ENCODE measurements at regions not wholly inside any gene's neighbourhood (a gene's known extent, or its start where the extent isn't known, plus 50 kb on each side); places are given as distances from the start of the nearest gene placed in this dataset.
A peak's percentile ranks its signal among the peaks of the same experiment; 100 is the strongest.

DNA sequence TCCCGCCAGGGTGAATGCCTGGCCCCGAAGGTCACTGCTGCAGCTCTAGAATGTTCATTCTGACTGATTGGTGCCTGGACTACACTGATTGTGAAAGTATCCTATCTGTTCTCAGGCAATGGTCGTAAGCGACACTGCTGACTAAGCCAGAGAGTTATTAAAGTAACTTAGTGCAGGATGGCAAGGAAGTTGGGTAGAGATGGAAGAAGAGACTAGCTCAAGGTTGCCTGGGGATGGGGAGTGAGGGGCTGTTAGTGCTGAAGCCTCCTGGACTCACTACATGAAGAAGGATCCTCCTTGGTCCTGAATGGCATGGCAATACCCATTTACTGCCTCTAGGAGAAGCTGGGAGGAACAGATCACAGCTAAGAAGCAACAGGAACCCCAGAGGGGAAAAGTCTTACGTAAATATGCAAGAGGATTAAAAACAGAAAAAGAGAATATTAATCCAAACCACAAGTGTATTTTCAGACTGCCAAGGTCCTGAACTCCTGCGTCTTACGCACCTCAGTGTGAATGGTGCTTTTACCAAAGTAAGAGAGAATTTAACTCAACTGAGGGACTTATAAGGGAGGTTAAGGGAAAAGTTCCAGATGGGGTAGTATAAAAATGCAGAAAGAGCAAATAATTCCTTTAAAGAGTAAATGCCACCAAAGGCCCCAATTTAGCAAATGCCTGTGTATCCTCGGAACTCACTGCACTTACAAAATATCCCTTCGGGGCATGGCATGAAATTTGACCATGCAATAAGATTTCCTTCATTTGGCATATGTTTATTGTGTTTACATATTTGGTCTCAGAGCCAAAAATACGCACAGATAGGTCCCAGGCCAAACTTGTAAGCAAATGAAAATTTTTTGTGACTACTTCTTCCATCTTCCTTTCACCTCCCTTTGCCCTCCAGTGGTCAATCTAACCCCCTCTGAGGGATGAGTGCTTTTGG lies 64.0 kb upstream of the DGKG start:
- RAD21 ChIA-PET (ENCODE audit: unreplicated experiment), result interaction anchor here (1.1 to 1.7 kb wide), 3 partner anchors 12 to 113 kb away, joined by 4 read pairs; no protein-coding TSS in a partner anchor
- SMC1A ChIA-PET (ENCODE audit: uncharacterized antibody, unreplicated experiment), result interaction anchor here (1.2 to 1.7 kb wide), 3 partner anchors 60 to 113 kb away, joined by 3 to 9 read pairs (median 5); no protein-coding TSS in a partner anchor
- no peaks in the 10 kb centered on the region for H3K36me3 ChIP-seq (ENCODE audit: control insufficient read depth in 2 of 2, insufficient read depth in 2 of 2, low read length in 1 of 2)
- peak overlapping the region; percentile 57 for H3K4me2 ChIP-seq (ENCODE audit: control insufficient read depth, insufficient read depth)
- no peaks in the 10 kb centered on the region for H3K9me3 ChIP-seq (replicated peaks; ENCODE audit: control insufficient read depth, insufficient read depth, low read length)
- H3K4me3 ChIP-seq, result peak overlapping the region; percentile 30; the same call in 1 of the 2 replicates
- no TSS peak for BruUV-seq (replicated peaks)
- H3K27ac ChIP-seq (ENCODE audit: control insufficient read depth, insufficient read depth), result no peak overlapping the region
- ATAC-seq (peak; percentile 75), FAIRE-seq (no peak), DNase-seq (ENCODE audit: low read depth, low spot score) (no peak)
- CTCF ChIA-PET, result interaction anchor here (1.0 to 1.3 kb wide), 3 partner anchors 12 to 166 kb away, joined by 3 to 4 read pairs (median 3); no protein-coding TSS in a partner anchor
- TF ChIP-seq, protein P1, sequence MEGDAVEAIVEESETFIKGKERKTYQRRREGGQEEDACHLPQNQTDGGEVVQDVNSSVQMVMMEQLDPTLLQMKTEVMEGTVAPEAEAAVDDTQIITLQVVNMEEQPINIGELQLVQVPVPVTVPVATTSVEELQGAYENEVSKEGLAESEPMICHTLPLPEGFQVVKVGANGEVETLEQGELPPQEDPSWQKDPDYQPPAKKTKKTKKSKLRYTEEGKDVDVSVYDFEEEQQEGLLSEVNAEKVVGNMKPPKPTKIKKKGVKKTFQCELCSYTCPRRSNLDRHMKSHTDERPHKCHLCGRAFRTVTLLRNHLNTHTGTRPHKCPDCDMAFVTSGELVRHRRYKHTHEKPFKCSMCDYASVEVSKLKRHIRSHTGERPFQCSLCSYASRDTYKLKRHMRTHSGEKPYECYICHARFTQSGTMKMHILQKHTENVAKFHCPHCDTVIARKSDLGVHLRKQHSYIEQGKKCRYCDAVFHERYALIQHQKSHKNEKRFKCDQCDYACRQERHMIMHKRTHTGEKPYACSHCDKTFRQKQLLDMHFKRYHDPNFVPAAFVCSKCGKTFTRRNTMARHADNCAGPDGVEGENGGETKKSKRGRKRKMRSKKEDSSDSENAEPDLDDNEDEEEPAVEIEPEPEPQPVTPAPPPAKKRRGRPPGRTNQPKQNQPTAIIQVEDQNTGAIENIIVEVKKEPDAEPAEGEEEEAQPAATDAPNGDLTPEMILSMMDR (IDR thresholded peaks at IDR 0.05 in 2 of 3, conservative IDR thresholded peaks at IDR 0.05 in 1 of 3; ENCODE audit: control insufficient read depth in 2 of 3, extremely low read depth in 1 of 3, insufficient read depth in 1 of 3, low read depth in 3 of 3, low read length in 3 of 3), result peak in 1 of 3 experiments; percentile 14; a peak in 1 of 6 replicates
- TF ChIP-seq SUPT20H (IDR thresholded peaks at IDR 0.05; ENCODE audit: borderline replicate concordance, control insufficient read depth, low read depth, low read length) (no peak), RUNX3 (IDR thresholded peaks at IDR 0.05; ENCODE audit: low read length) (peak; percentile 16; the same call in 1 of the 2 replicates), HDGF (IDR thresholded peaks at IDR 0.05) (no peak), POU2F2 (IDR thresholded peaks at IDR 0.05; ENCODE audit: borderline replicate concordance, low read depth, low read length) (no peak), JUNB (IDR thresholded peaks at IDR 0.05) (0 out of 2 replicates have a peak, but pooled peaks have one; percentile 17)
- TF ChIP-seq, protein P2, sequence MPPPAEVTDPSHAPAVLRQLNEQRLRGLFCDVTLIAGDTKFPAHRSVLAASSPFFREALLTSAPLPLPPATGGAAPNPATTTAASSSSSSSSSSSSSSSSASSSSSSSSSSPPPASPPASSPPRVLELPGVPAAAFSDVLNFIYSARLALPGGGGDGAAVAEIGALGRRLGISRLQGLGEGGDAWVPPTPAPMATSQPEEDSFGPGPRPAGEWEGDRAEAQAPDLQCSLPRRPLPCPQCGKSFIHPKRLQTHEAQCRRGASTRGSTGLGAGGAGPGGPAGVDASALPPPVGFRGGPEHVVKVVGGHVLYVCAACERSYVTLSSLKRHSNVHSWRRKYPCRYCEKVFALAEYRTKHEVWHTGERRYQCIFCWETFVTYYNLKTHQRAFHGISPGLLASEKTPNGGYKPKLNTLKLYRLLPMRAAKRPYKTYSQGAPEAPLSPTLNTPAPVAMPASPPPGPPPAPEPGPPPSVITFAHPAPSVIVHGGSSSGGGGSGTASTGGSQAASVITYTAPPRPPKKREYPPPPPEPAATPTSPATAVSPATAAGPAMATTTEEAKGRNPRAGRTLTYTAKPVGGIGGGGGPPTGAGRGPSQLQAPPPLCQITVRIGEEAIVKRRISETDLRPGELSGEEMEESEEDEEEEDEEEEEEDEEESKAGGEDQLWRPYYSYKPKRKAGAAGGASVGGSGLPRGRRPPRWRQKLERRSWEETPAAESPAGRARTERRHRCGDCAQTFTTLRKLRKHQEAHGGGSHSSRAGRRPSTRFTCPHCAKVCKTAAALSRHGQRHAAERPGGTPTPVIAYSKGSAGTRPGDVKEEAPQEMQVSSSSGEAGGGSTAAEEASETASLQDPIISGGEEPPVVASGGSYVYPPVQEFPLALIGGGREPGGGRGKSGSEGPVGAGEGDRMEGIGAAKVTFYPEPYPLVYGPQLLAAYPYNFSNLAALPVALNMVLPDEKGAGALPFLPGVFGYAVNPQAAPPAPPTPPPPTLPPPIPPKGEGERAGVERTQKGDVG (CRISPR knock-in tag; IDR thresholded peaks at IDR 0.05), result no peak
- intact Hi-C loops (cut with micrococcal nuclease; ENCODE audit: unreplicated experiment), result no loop called here
- POLR2A ChIA-PET, result no interaction called here
- H3K79me2 ChIP-seq (ENCODE audit: control insufficient read depth, insufficient read depth, low read length), result no peaks in the 10 kb centered on the region
- WGBS (ENCODE audit: insufficient coverage, insufficient replicate concordance, low lambda C conversion rate, missing lambda C conversion rate), result 19% methylated on average over 10 of the region's 10 CpGs
- no peaks in the 10 kb centered on the region for H3K27me3 ChIP-seq (replicated peaks in 1 of 2; ENCODE audit: control insufficient read depth in 2 of 2, insufficient read depth in 2 of 2, low read length in 1 of 2)
- no peaks in the 10 kb centered on the region for H4K20me1 ChIP-seq (ENCODE audit: control insufficient read depth, insufficient read depth)
- H2AFZ ChIP-seq (ENCODE audit: control insufficient read depth, low read depth, low read length), result no peak overlapping the region
- in situ Hi-C loops (cut with MboI), result no loop called here
- H3K9ac ChIP-seq (ENCODE audit: control insufficient read depth, insufficient read depth, low read length), result no peak overlapping the region
- peaks cover 8% of the 10 kb centered on the region for H3K4me1 ChIP-seq (ENCODE audit: control insufficient read depth, insufficient read depth, low read length)
